ENCODE measurements at regions not wholly inside any gene's neighbourhood (a gene's known extent, or its start where the extent isn't known, plus 50 kb on each side); places are given as distances from the start of the nearest gene placed in this dataset.

- no peak overlapping the region for H3K4me3 ChIP-seq (ENCODE audit: low read depth in 2 of 2, low read length in 2 of 2)
- BruUV-seq (replicated peaks), result no TSS peak
- TF ChIP-seq TCF7L2 (IDR thresholded peaks at IDR 0.05; ENCODE audit: low read depth, low read length) (no peak), SIN3A (IDR thresholded peaks at IDR 0.05; ENCODE audit: borderline replicate concordance, insufficient read depth, low read depth, low read length) (no peak)
- in situ Hi-C loops (cut with HindIII; ENCODE audit: low pct_unique_long_range_greater_than_20kb, low sequenced_read_pairs), result no loop called here
- ChIA-PET CTCF (no interaction called here), POLR2A (no interaction called here)
- intact Hi-C loops (cut with micrococcal nuclease; ENCODE audit: unreplicated experiment), result no loop called here
- no peaks in the 10 kb centered on the region for H3K27me3 ChIP-seq (ENCODE audit: control insufficient read depth, insufficient read depth, low read length)
- ATAC-seq (no peak), DNase-seq (ENCODE audit: low read depth, low spot score) (no peak)
- no peaks in the 10 kb centered on the region for H3K9me3 ChIP-seq (ENCODE audit: control insufficient read depth, insufficient read depth, low read depth, low read length)
- H3K27ac ChIP-seq (ENCODE audit: low read length), result no peak overlapping the region
- no peaks in the 10 kb centered on the region for H3K36me3 ChIP-seq (ENCODE audit: control insufficient read depth, insufficient read depth, low read length)
- H3K4me1 ChIP-seq (ENCODE audit: control insufficient read depth, insufficient read depth, low read length), result no peaks in the 10 kb centered on the region
Measured at GRCh38 chr2:12274591-12274990, 442.1 kb upstream of the TRIB2 start.

GRCh38 chr2:12277241-12278034 is 439.3 kb upstream of the TRIB2 start:
- Histone ChIP-seq H3K36me3 (ENCODE audit: control insufficient read depth, insufficient read depth, low read length) (no peaks in the 10 kb centered on the region), H3K27ac (ENCODE audit: low read length) (peak overlapping the region; percentile 44; the same call in 1 of the 2 replicates), H3K4me1 (ENCODE audit: control insufficient read depth, insufficient read depth, low read length) (no peaks in the 10 kb centered on the region), H3K4me3 (ENCODE audit: low read depth in 2 of 2, low read length in 2 of 2) (no peak overlapping the region), H3K27me3 (ENCODE audit: control insufficient read depth, insufficient read depth, low read length) (no peaks in the 10 kb centered on the region), H3K9me3 (ENCODE audit: control insufficient read depth, insufficient read depth, low read depth, low read length) (no peaks in the 10 kb centered on the region)
- intact Hi-C loops (cut with micrococcal nuclease; ENCODE audit: unreplicated experiment) (no loop called here), in situ Hi-C loops (cut with HindIII; ENCODE audit: low pct_unique_long_range_greater_than_20kb, low sequenced_read_pairs) (no loop called here)
- ChIA-PET POLR2A (no interaction called here), CTCF (no interaction called here)
- DNase-seq (ENCODE audit: low read depth, low spot score), result no peak
- no peak for ATAC-seq
- BruUV-seq (replicated peaks), result no TSS peak
- no peak for TF ChIP-seq REST (IDR thresholded peaks at IDR 0.05; ENCODE audit: insufficient read depth in 1 of 2, low read depth in 2 of 2, low read length in 1 of 2)
- no peak for TF ChIP-seq CTCF (IDR thresholded peaks at IDR 0.05)
- no peak for TF ChIP-seq POLR2AphosphoS5 (IDR thresholded peaks at IDR 0.05; ENCODE audit: low read depth, low read length)
- TF ChIP-seq TCF7L2 (IDR thresholded peaks at IDR 0.05; ENCODE audit: low read depth, low read length), result no peak
- TF ChIP-seq SIN3A (IDR thresholded peaks at IDR 0.05; ENCODE audit: borderline replicate concordance, insufficient read depth, low read depth, low read length), result no peak

- TF ChIP-seq TCF7L2 (IDR thresholded peaks at IDR 0.05; ENCODE audit: low read depth, low read length), result no peak
- no peak for TF ChIP-seq CTCF (IDR thresholded peaks at IDR 0.05)
- TF ChIP-seq REST (IDR thresholded peaks at IDR 0.05; ENCODE audit: insufficient read depth in 1 of 2, low read depth in 2 of 2, low read length in 1 of 2), result no peak
- TF ChIP-seq POLR2AphosphoS5 (IDR thresholded peaks at IDR 0.05; ENCODE audit: low read depth, low read length), result no peak
- no peak for TF ChIP-seq SIN3A (IDR thresholded peaks at IDR 0.05; ENCODE audit: borderline replicate concordance, insufficient read depth, low read depth, low read length)
- ChIA-PET CTCF (no interaction called here), POLR2A (no interaction called here)
- in situ Hi-C loops (cut with HindIII; ENCODE audit: low pct_unique_long_range_greater_than_20kb, low sequenced_read_pairs), result no loop called here
- Histone ChIP-seq H3K36me3 (ENCODE audit: control insufficient read depth, insufficient read depth, low read length) (no peaks in the 10 kb centered on the region), H3K4me1 (ENCODE audit: control insufficient read depth, insufficient read depth, low read length) (no peaks in the 10 kb centered on the region), H3K9me3 (ENCODE audit: control insufficient read depth, insufficient read depth, low read depth, low read length) (no peaks in the 10 kb centered on the region), H3K4me3 (ENCODE audit: low read depth in 2 of 2, low read length in 2 of 2) (no peak overlapping the region), H3K27ac (ENCODE audit: low read length) (no peak overlapping the region), H3K27me3 (ENCODE audit: control insufficient read depth, insufficient read depth, low read length) (no peaks in the 10 kb centered on the region)
- ATAC-seq (no peak), DNase-seq (ENCODE audit: low read depth, low spot score) (no peak)
- intact Hi-C loops (cut with micrococcal nuclease; ENCODE audit: unreplicated experiment), result no loop called here
- BruUV-seq (replicated peaks), result no TSS peak
Measured at GRCh38 chr2:12278217-12278750, 438.5 kb upstream of the TRIB2 start.

All from Panc1 (cell line).